A673 (cell line): ENCODE measurements at regions not wholly inside any gene's neighbourhood (a gene's known extent, or its start where the extent isn't known, plus 50 kb on each side); places are given as distances from the start of the nearest gene placed in this dataset.

Experiments
- CTCF ChIP-seq: fragments of 300-800, 200-600 bp; sonication (generic); conservative IDR thresholded peaks from 2 replicates; pipeline ENCODE4 v1.5.1; 2017; ENCODE audit warnings: low read depth, mild to moderate bottlenecking, antibody characterized with exemption, low read length, moderate library complexity, mixed read lengths
- EZH2 ChIP-seq: fragments of 200-600 bp; sonication (generic); IDR thresholded peaks from 2 replicates; pipeline ENCODE4 v1.6.1; 2017; ENCODE audit warnings: borderline replicate concordance, low read depth, mild to moderate bottlenecking, mixed read lengths, antibody characterized with exemption, low read length; ENCODE audit not compliant: poor library complexity, severe bottlenecking

- no peak for TF ChIP-seq CTCF
- TF ChIP-seq EZH2 = no peak
Measured at GRCh38 chr21:19049567-19049966, 646.0 kb upstream of the TMPRSS15 start.
